ENCODE measurements at regions not wholly inside any gene's neighbourhood (a gene's known extent, or its start where the extent isn't known, plus 50 kb on each side); places are given as distances from the start of the nearest gene placed in this dataset.

DNA sequence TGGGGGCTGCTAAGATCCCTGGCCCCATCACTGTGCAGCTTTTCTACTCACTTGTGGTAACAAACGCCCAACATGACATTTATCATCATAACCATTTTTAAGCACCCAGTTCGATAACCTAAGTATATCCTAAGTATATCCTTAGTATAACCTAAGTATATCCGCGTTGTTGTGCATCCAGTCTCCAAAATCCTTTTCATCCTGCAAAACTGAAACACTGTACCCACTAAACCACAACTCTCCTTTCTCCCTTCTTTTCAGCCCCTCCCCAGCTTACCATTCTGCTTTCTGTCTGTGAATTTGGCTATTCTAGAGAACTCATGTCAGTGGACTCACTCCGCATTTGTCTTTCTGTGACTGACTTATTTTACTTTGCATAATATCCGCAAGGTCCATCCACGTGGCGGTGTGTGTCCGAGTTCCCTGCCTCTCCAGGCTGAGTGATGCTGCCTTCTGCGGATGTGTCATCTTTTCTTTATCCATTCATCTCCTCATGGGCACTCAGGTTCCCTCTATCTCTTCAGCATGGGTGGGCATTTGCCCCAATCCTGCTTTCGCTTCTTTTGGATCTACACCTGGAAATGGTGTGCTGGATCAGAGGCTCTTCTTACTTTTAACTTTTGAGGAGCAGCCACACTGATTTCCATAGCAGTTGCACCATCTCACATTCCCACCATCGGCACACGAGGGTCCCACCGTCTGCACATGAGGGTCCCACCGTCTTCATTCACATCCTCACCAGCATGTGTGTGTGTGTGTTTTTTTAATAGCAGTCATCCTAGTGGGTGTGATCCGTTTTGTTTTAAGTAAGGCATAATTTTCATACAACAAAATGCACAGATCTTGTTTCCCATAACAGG, 82.4 kb upstream of the CLDN5 start:
- CTCF ChIA-PET (ENCODE audit: unreplicated experiment): no interaction called here
- no TSS peak for BruUV-seq (replicated peaks)
- intact Hi-C loops (cut with micrococcal nuclease; ENCODE audit: unreplicated experiment): no loop called here
- Histone ChIP-seq H3K27ac (ENCODE audit: low read depth, low read length, poor library complexity, severe bottlenecking) (no peak overlapping the region), H3K4me2 (ENCODE audit: low read length) (no peak overlapping the region), H3K9me3 (ENCODE audit: low read length) (no peaks in the 10 kb centered on the region), H3K9me2 (ENCODE audit: insufficient read depth, low read length) (no peaks in the 10 kb centered on the region), H3K4me3 (ENCODE audit: low read depth, low read length, poor library complexity, severe bottlenecking) (no peak overlapping the region), H3K4me1 (ENCODE audit: insufficient read depth, low read length, poor library complexity, severe bottlenecking) (peaks cover 22% of the 10 kb centered on the region), H2AFZ (ENCODE audit: low read length) (no peak overlapping the region), H3K79me2 (ENCODE audit: insufficient read depth, low read depth, low read length) (no peaks in the 10 kb centered on the region), H3K36me3 (ENCODE audit: insufficient read depth, low read length) (no peaks in the 10 kb centered on the region), H4K20me1 (ENCODE audit: insufficient read depth, low read length) (no peaks in the 10 kb centered on the region)
- TF ChIP-seq, protein P1, sequence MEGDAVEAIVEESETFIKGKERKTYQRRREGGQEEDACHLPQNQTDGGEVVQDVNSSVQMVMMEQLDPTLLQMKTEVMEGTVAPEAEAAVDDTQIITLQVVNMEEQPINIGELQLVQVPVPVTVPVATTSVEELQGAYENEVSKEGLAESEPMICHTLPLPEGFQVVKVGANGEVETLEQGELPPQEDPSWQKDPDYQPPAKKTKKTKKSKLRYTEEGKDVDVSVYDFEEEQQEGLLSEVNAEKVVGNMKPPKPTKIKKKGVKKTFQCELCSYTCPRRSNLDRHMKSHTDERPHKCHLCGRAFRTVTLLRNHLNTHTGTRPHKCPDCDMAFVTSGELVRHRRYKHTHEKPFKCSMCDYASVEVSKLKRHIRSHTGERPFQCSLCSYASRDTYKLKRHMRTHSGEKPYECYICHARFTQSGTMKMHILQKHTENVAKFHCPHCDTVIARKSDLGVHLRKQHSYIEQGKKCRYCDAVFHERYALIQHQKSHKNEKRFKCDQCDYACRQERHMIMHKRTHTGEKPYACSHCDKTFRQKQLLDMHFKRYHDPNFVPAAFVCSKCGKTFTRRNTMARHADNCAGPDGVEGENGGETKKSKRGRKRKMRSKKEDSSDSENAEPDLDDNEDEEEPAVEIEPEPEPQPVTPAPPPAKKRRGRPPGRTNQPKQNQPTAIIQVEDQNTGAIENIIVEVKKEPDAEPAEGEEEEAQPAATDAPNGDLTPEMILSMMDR (conservative IDR thresholded peaks at IDR 0.05; ENCODE audit: low read length): no peak
- no peak for TF ChIP-seq EZH2phosphoT487 (IDR thresholded peaks at IDR 0.05; ENCODE audit: borderline replicate concordance, low read depth, low read length)
- POLR2A ChIA-PET: interaction anchor here (1.4 kb wide), 1 partner anchor 9 kb away, joined by 3 read pairs; no protein-coding TSS in a partner anchor
- no peak for DNase-seq (ENCODE audit: low spot score)

DNA sequence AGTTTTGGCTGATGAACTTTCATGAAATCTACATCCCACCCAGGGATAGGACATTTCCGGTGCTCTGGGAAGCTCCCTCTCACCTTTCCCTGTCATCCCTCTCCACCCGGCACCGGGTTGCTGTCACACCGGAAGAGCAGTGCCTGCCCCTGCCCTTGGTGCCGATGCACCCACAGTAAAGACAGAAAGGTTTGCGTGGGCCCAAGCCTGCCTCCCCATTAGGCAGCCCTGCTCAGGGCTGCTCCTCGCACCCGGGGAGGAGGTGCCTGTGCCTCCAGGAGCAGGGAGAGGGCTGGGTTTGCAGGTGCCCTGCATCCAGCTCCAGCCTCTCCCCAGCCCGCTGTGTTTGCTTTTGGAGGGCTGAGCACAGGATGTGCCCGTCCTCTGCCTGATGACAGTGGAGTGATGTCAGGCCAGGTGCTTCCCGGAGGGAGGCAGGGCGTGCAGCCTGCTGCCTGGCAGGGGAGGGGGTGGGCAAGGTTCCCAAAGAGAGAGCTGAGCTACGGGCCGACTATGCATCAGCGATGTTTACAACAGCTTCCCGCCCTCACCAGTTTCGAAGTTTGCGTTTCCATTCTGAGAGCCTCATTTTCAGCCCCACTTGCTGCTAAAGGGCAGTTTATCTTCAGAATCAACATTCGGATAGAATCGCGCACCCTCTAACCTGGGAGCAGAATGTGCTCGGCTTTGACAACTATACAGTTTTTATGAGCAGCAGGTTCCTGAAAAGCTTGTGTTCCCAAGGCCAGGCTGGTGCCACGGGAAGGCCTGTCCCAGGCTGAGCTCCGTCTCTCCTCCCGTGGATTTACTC, 83.2 kb upstream of the CLDN5 start:
- ChIA-PET POLR2A (interaction anchor here (1.4 kb wide), 1 partner anchor 8 kb away, joined by 3 read pairs; no protein-coding TSS in a partner anchor), CTCF (ENCODE audit: unreplicated experiment) (no interaction called here)
- H2AFZ ChIP-seq (ENCODE audit: low read length): no peak overlapping the region
- TF ChIP-seq, protein P1 (conservative IDR thresholded peaks at IDR 0.05; ENCODE audit: low read length): no peak
- no peak for TF ChIP-seq EZH2phosphoT487 (IDR thresholded peaks at IDR 0.05; ENCODE audit: borderline replicate concordance, low read depth, low read length)
- H3K4me3 ChIP-seq (ENCODE audit: low read depth, low read length, poor library complexity, severe bottlenecking): no peak overlapping the region
- no TSS peak for BruUV-seq (replicated peaks)
- no peaks in the 10 kb centered on the region for H3K9me2 ChIP-seq (ENCODE audit: insufficient read depth, low read length)
- no peaks in the 10 kb centered on the region for H3K36me3 ChIP-seq (ENCODE audit: insufficient read depth, low read length)
- H3K27ac ChIP-seq (ENCODE audit: low read depth, low read length, poor library complexity, severe bottlenecking): no peak overlapping the region
- peaks cover 22% of the 10 kb centered on the region for H3K4me1 ChIP-seq (ENCODE audit: insufficient read depth, low read length, poor library complexity, severe bottlenecking)
- H3K9me3 ChIP-seq (ENCODE audit: low read length): no peaks in the 10 kb centered on the region
- H4K20me1 ChIP-seq (ENCODE audit: insufficient read depth, low read length): no peaks in the 10 kb centered on the region
- no peaks in the 10 kb centered on the region for H3K79me2 ChIP-seq (ENCODE audit: insufficient read depth, low read depth, low read length)
- intact Hi-C loops (cut with micrococcal nuclease; ENCODE audit: unreplicated experiment): no loop called here
- DNase-seq (ENCODE audit: low spot score): peak; percentile 26
- peak overlapping the region; percentile 24; the same call in 1 of the 2 replicates for H3K4me2 ChIP-seq (ENCODE audit: low read length)

All from OCI-LY7 (cell line).